HFFc6 (cell line): ENCODE measurements at regions not wholly inside any gene's neighbourhood (a gene's known extent, or its start where the extent isn't known, plus 50 kb on each side); places are given as distances from the start of the nearest gene placed in this dataset.
"Not testable (repeated sequence)": the region's sequence is repeated elsewhere in the genome, so short reads cannot be mapped to it uniquely, and the experiment has no call there.

Experiments
- DNase-seq: peaks from one replicate; pipeline ENCODE4 v3.0.0-alpha.2; 2018
- H3K27ac Mint-ChIP-seq: 2 replicates; pipeline ENCODE4 v1.8.0; 2020; ENCODE audit warnings: mild to moderate bottlenecking, mixed read lengths
- H3K27me3 Mint-ChIP-seq: 2 replicates; pipeline ENCODE4 v1.8.0; 2021; ENCODE audit warnings: mild to moderate bottlenecking, moderate library complexity, mixed read lengths; ENCODE audit not compliant: insufficient read depth
- H3K36me3 Mint-ChIP-seq: 2 replicates; pipeline ENCODE4 v1.8.0; 2021; ENCODE audit warnings: low read depth, mixed read lengths
- H3K4me1 Mint-ChIP-seq: 2 replicates; pipeline ENCODE4 v1.8.0; 2020; ENCODE audit warnings: low read depth, mixed read lengths
- H3K4me3 Mint-ChIP-seq: 2 replicates; pipeline ENCODE4 v1.8.0; 2020; ENCODE audit warnings: mild to moderate bottlenecking, moderate library complexity, mixed read lengths
- H3K9me3 Mint-ChIP-seq: 2 replicates; pipeline ENCODE4 v1.8.0; 2020; ENCODE audit warnings: mild to moderate bottlenecking, mixed read lengths
- CTCF ChIP-seq: fragments of 200-600 bp; sonication (generic); IDR thresholded peaks from 2 replicates; pipeline ENCODE4 v1.5.0; 2021; ENCODE audit warnings: antibody characterized with exemption, mild to moderate bottlenecking

GRCh38 chr6:51167468-51167867 lies 348.8 kb downstream of the TFAP2B start:
- no peak for DNase-seq
- Mint-ChIP-seq H3K36me3 (no peaks in the 10 kb centered on the region), H3K4me1 (no peaks in the 10 kb centered on the region), H3K4me3 (no peak overlapping the region), H3K9me3 (peaks cover 45% of the 10 kb centered on the region), H3K27ac (no peak overlapping the region), H3K27me3 (no peaks in the 10 kb centered on the region; the same call in 1 of the 2 replicates)
- TF ChIP-seq CTCF = no peak

GRCh38 chr6:51182827-51183226 lies 364.2 kb downstream of the TFAP2B start:
- Mint-ChIP-seq H3K36me3 (no peaks in the 10 kb centered on the region), H3K27ac (no peak overlapping the region), H3K27me3 (no peaks in the 10 kb centered on the region; the same call in none of the 2 replicates), H3K4me3 (no peak overlapping the region), H3K4me1 (no peaks in the 10 kb centered on the region), H3K9me3 (peaks cover 19% of the 10 kb centered on the region)
- DNase-seq = no peak
- TF ChIP-seq CTCF = no peak

- H3K4me1 Mint-ChIP-seq = no peaks in the 10 kb centered on the region
- no peak overlapping the region for H3K27ac Mint-ChIP-seq
Observed at GRCh38 chr6:51184046-51184445, 365.4 kb downstream of the TFAP2B start.

GRCh38 chr6:51193163-51193562 lies 374.5 kb downstream of the TFAP2B start:
- not testable (repeated sequence) for H3K4me1 Mint-ChIP-seq, H3K36me3 Mint-ChIP-seq, H3K27ac Mint-ChIP-seq, H3K27me3 Mint-ChIP-seq, H3K4me3 Mint-ChIP-seq, DNase-seq
- H3K9me3 Mint-ChIP-seq = peaks cover 18% of the 10 kb centered on the region

More at GRCh38 chr6:51184046-51184445, 365.4 kb downstream of the TFAP2B start:
- Mint-ChIP-seq H3K27me3 (no peaks in the 10 kb centered on the region; the same call in none of the 2 replicates), H3K4me3 (no peak overlapping the region), H3K9me3 (peaks cover 12% of the 10 kb centered on the region), H3K36me3 (no peaks in the 10 kb centered on the region)
- DNase-seq = no peak
- no peak for TF ChIP-seq CTCF

DNA sequence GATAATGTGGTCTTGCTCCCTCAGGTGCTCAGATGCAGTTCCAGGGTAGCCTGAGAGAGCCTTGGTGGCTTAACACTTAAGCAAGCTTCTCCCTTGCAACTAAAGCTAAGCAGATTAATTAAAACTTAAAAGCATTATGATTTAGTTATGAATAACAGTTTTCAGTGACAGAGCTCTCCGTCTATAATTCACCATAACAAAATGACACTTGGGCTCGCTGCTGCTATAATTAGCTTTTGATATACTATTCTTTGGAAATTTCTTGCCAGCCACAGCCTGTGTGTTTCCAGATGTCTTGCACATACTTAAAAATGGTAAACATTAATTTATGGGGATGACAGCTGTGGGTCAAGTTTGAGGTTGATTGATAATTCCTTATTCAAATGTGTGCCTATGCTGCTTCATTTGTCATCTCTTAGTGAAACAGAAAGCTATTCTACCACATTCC lies 380.5 kb downstream of the TFAP2B start:
- DNase-seq = no peak
- peaks cover 8% of the 10 kb centered on the region for H3K9me3 Mint-ChIP-seq

More for the DNA sequence above, 380.5 kb downstream of the TFAP2B start:
- Mint-ChIP-seq H3K4me1 (no peaks in the 10 kb centered on the region), H3K4me3 (no peak overlapping the region), H3K27me3 (no peaks in the 10 kb centered on the region; the same call in 1 of the 2 replicates), H3K36me3 (no peaks in the 10 kb centered on the region), H3K27ac (no peak overlapping the region)
- no peak for TF ChIP-seq CTCF
